NCI-H1092 (cell line): ENCODE measurements at regions not wholly inside any gene's neighbourhood (a gene's known extent, or its start where the extent isn't known, plus 50 kb on each side); places are given as distances from the start of the nearest gene placed in this dataset.

Source experiments
- DNase-seq: peaks from one replicate; lab custom pipeline; 2025; lab: John Stamatoyannopoulos, UW

GRCh38 chr11:97963528-97964331 lies 1057.0 kb upstream of the CNTN5 start:
- no peak for DNase-seq

- DNase-seq: no peak
These were observed 1056.3 kb upstream of the CNTN5 start for GRCh38 chr11:97964332-97965004.

DNA sequence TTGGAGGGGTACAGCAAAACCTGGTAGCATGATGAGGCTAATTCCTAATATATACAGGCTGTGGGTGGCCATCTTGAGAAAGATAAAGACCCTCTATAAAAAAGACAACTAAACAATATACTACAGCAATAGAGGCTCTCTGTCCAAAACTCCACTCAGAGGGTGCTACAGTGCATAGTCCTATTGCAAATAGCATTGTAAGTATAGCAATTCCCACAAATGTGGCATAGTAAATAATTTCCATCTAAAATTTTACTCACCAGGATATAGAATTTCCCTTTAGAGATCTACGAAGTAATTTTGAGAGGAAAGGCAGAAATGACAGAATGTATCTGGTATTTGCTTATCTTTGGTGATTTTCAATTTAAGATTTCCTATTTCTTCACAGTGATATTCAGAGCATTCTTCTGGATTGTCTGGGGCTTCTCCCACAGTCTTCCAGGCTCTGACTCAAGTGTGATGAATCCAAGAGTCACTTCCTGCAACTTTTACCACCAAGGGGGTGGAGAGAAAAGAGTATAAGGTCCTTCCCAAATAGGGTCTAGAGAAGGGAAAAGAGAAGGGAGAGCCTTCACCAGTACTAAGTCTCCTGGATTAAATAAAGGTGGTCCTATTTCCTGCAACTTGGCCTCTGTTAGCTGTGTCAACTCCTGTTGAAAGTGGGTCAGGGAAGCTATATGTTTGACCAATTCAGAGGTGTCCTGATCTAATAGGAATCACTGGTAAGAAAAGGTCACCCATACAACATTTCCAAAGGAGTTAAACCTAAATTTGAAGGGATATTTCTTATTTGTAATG lies 1054.7 kb upstream of the CNTN5 start:
- no peak for DNase-seq

DNA sequence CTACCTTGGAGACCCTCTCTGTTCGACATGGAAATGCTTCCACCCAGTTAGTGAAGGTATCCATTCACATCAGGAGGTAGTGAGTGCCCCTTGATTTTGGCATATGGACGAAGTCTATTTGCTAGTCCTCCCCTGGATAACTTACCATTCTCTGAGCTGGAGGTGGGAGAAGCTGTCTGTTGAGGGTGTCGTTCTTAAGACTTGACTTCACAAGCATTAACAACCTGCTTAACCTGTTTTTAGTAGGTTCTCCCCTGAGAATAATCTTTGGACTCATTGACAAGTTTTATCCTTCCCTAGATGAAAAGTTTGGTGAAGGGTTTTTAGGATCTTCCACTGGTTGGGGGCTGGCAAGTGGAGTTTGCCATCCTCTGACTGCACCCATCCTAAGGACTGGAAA lies 1053.8 kb upstream of the CNTN5 start:
- no peak for DNase-seq

DNA sequence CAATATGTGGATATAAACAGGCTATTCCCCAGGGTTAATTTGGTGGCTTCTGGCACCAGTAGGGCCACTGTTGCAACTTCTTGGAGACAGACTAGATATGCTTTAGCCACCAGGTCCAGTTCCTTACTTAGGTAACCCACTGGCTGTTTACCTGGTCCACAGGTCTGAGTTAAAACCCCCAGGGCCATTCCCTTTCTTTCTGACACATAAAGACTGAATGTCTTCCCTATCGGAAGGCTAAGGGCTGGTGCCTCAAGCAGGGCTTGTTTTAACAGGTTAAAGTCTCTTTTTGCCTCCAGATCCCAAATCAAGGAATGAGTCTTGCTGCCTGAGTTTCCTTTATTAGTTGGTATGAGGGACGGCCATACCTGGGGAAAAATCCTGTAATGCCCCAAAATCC lies 1052.7 kb upstream of the CNTN5 start:
- no peak for DNase-seq

DNA sequence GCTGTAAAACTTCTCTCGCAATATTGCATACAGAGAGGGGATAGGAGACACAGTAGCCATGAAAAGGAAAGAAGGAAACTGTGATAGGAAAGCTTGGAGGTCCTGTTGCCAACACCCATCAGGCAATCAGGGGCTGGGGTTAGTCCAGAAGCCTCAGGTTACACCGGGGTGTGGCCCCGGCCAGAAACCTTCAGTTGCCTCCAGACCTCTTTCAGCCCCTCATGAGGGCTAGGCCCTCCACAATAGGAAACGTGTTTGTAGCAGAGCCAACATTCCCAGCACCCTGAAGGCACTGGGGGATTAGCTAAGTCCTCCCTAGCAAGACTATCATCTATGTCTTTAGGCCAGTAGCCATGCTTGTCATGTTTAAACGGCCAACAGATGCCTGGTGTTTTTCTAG lies 1048.0 kb upstream of the CNTN5 start:
- DNase-seq: no peak

DNA sequence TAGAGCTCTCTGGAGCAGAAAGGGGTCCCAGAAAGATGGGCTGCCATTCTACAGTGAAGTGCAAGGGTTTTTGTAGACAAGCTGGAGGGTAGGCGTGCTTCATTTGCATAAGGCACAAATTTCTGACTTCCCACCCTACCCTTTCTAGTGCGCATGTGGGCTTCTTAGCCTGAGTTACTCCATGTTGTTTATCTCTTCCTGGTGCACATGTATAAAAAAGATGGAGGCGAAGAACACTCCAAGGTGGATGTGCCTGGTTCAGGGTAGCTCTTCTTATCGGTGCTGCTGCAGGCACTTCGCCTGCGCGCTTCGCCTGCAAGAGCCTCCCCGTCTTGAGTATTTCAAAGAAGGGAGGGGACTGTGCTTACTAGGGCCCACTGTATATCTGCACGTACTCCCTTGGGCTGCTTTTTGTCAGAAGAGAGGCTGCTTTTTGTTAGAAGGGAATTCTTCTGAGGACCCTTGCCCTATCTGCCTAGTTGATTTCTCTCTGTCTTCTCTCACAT lies 1047.3 kb upstream of the CNTN5 start:
- DNase-seq: no peak

DNA sequence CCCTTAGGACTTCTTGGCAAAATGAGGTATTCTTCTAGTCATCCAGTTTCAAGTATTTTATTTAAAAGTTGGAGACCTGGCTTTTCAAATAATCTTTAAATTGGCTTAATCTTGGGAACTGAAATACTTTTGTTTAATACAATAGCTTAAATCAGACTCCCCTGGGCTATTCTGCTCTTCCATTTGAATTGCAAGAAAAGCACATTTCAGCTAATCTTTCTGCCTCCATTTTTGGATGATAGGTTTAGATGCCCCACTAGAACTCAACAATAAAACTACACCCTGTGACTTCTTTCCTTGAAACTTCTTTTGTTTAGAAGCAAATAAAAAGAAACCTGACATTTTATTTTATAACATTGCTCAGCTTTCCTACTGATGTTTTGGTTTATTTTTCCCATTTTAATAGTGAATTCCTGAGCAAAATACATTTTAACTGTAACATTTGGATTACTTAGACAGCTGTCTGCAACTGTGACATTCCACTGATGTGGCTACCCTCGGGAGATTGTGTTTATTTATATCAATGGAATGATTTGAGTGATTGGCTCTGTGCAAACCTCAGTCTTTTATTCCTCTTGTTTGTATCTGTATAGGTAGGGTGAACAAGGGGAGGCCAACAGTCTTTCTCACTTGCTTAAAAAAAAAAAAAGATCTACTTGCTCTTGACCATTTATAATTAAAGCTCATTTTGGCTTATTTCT lies 1045.8 kb upstream of the CNTN5 start:
- DNase-seq: no peak

GRCh38 chr11:97977726-97978125 lies 1043.0 kb upstream of the CNTN5 start:
- DNase-seq: no peak

- no peak for DNase-seq
These were observed 1041.0 kb upstream of the CNTN5 start for GRCh38 chr11:97979741-97980140.

- DNase-seq: no peak
These were observed 1038.2 kb upstream of the CNTN5 start for GRCh38 chr11:97982512-97982911.

GRCh38 chr11:97989121-97989520 lies 1031.6 kb upstream of the CNTN5 start:
- DNase-seq: no peak

GRCh38 chr11:97990162-97990920 lies 1030.4 kb upstream of the CNTN5 start:
- no peak for DNase-seq

DNA sequence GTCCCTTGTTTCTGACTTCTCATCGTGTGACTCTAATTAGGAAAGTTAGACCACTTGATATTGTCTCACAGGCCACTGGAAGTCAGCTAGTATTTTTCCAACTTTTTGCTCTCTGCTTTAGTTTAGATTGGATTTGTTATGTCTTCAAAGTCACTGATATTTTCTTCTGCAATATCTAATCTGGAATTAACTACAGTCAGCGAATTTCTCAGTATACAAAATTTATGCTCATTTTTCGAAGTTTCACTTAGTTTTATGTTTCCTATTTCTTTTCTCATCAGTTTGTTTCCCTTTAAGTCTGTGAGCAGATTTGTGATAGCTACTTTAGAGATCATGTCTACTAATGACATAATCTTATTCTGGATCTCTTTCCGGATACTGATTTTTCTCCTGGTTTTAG lies 1027.2 kb upstream of the CNTN5 start:
- no peak for DNase-seq

DNA sequence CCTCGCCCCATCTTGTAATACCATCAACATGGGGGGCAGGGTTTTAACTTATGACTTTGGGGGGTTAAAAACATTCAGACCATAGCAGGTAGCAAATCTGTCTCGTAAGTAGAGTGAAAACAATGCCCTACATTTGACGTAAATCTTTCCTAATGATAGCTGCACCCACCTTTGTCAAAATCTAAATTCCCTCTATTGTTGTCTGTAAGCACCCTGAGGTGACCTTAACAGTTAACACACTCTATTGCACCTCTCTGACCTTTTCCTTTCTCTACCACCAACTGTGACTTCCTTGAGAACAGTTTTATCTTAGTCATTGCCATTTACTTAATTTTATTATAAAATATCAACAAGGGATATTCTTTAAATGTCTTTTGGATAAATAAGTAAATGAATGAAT lies 1024.9 kb upstream of the CNTN5 start:
- no peak for DNase-seq

GRCh38 chr11:97996762-97997161 lies 1024.0 kb upstream of the CNTN5 start:
- DNase-seq: no peak

DNA sequence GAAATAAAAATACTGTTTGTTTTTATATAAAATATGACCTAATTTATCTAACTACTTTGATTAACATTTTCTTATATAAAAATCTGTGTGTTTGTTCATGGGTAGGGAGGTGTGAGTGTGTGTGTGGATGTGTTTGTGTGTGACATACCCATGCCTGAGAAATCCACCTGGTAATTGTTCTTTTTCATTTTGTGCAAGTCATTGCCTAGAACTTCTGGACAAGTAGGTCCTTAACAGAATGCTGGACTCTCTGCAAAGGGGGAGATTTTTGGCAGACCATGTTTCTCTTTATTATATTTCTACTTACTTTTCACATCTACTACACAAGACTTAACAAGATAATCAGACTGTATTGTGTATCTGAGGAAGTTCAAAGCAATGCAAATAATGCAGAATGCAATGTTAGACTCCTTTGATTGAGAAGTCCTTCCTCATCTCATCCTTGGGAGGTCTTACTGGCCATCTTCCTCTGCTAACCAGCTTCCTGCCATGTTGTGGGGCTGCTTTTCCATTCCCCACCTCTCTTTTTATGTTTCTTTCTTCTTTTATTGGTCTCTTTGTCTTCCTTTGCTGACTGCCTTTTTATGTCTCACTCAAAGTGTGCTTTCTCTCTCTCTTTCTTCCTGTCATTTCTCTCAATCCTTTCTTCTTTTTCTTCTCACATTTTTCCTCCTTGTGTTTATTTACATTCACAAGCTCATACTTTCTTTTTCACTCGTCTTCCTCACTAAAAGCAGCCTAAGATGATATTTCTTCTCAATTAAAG lies 1017.0 kb upstream of the CNTN5 start:
- DNase-seq: no peak

- DNase-seq: no peak
These were observed 1013.7 kb upstream of the CNTN5 start for GRCh38 chr11:98007072-98007471.

GRCh38 chr11:98027652-98028051 lies 993.1 kb upstream of the CNTN5 start:
- DNase-seq: no peak

- no peak for DNase-seq
These were observed 990.9 kb upstream of the CNTN5 start for GRCh38 chr11:98029832-98030231.

GRCh38 chr11:98036810-98037209 lies 983.9 kb upstream of the CNTN5 start:
- DNase-seq: no peak
